ENCODE measurements at regions not wholly inside any gene's neighbourhood (a gene's known extent, or its start where the extent isn't known, plus 50 kb on each side); places are given as distances from the start of the nearest gene placed in this dataset.

DNA sequence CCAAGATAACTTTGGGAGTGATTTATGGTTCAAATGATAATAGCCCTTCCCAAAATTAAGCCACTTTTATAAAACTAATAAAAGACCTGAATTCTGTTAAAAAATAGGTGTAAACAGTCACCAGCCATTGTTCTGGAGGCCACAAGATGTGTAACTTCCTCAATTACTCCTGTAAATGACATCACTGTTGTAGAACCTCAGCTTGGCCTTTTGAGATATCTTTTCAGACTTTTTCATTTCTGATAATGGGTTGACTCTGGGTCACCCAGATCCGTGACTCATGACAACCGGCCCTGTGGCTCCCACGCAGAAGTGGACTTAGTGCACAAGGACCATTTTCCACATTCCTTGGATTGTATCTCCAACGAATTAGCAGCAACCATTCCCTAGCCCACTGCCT is 106.6 kb downstream of the DKK1 start:
- TF ChIP-seq, protein P1, sequence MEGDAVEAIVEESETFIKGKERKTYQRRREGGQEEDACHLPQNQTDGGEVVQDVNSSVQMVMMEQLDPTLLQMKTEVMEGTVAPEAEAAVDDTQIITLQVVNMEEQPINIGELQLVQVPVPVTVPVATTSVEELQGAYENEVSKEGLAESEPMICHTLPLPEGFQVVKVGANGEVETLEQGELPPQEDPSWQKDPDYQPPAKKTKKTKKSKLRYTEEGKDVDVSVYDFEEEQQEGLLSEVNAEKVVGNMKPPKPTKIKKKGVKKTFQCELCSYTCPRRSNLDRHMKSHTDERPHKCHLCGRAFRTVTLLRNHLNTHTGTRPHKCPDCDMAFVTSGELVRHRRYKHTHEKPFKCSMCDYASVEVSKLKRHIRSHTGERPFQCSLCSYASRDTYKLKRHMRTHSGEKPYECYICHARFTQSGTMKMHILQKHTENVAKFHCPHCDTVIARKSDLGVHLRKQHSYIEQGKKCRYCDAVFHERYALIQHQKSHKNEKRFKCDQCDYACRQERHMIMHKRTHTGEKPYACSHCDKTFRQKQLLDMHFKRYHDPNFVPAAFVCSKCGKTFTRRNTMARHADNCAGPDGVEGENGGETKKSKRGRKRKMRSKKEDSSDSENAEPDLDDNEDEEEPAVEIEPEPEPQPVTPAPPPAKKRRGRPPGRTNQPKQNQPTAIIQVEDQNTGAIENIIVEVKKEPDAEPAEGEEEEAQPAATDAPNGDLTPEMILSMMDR (IDR thresholded peaks at IDR 0.05; ENCODE audit: control extremely low read depth, extremely low read depth): no peak
- Histone ChIP-seq H3K9me3 (ENCODE audit: control insufficient read depth in 4 of 4, insufficient read depth in 3 of 4, low read length in 3 of 4) (no peaks in the 10 kb centered on the region), H3K36me3 (ENCODE audit: control insufficient read depth in 4 of 4, insufficient read depth in 4 of 4, low read length in 4 of 4) (no peaks in the 10 kb centered on the region), H3K27ac (ENCODE audit: low read depth in 1 of 2, low read length in 1 of 2) (no peak overlapping the region), H3K27me3 (ENCODE audit: control insufficient read depth in 3 of 3, insufficient read depth in 3 of 3, low read length in 2 of 3) (no peaks in the 10 kb centered on the region), H3K4me1 (ENCODE audit: control insufficient read depth in 5 of 5, insufficient read depth in 5 of 5, low read length in 5 of 5) (no peaks in the 10 kb centered on the region), H3K4me3 (no peak overlapping the region), H3K9ac (ENCODE audit: insufficient read depth in 1 of 2, low read length in 2 of 2) (no peak overlapping the region)
- DNase-seq (no peak), ATAC-seq (ENCODE audit: insufficient read depth, low FRiP score) (no peak)
- WGBS, 2 donors: 73 to 92% methylated on average over 4 of the region's 4 CpGs

GRCh38 chr10:52423369-52423768 is 109.3 kb downstream of the DKK1 start:
- H3K36me3 ChIP-seq (ENCODE audit: control insufficient read depth in 4 of 4, insufficient read depth in 4 of 4, low read length in 4 of 4): no peaks in the 10 kb centered on the region
- no peak overlapping the region for H3K27ac ChIP-seq (ENCODE audit: low read depth in 1 of 2, low read length in 1 of 2)
- no peak for DNase-seq
- no peak for ATAC-seq (ENCODE audit: insufficient read depth, low FRiP score)
- no peak overlapping the region for H3K4me3 ChIP-seq
- TF ChIP-seq, protein P1 (IDR thresholded peaks at IDR 0.05; ENCODE audit: control extremely low read depth, extremely low read depth): no peak
- H3K9ac ChIP-seq (ENCODE audit: insufficient read depth in 1 of 2, low read length in 2 of 2): no peak overlapping the region
- no peaks in the 10 kb centered on the region for H3K9me3 ChIP-seq (ENCODE audit: control insufficient read depth in 4 of 4, insufficient read depth in 3 of 4, low read length in 3 of 4)
- no peaks in the 10 kb centered on the region for H3K27me3 ChIP-seq (ENCODE audit: control insufficient read depth in 3 of 3, insufficient read depth in 3 of 3, low read length in 2 of 3)
- H3K4me1 ChIP-seq (ENCODE audit: control insufficient read depth in 5 of 5, insufficient read depth in 5 of 5, low read length in 5 of 5): no peaks in the 10 kb centered on the region
- 87 to 88% methylated on average over 4 of the region's 4 CpGs for WGBS, 2 donors

DNA sequence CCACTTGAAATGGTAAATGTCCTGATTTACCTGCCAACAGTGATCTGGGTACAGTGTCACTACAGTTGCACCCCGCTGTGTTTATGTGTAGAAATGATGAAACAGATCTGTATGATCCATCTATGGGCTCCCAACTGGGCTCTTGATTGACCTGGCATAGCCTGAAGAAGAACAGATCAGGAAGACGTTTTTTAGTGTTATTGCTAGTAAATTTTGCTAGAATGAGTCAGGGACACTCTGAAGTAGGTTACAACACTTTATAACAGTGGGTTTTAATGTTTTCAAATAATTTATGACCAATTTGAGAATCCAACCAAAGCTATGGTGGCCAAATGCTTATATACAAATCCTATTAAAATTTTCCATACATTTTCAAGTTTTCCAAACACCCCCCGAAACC is 110.3 kb downstream of the DKK1 start:
- 76% methylated on average over 3 of the region's 3 CpGs for WGBS, 2 donors
- H3K9me3 ChIP-seq (ENCODE audit: control insufficient read depth in 4 of 4, insufficient read depth in 3 of 4, low read length in 3 of 4): no peaks in the 10 kb centered on the region
- TF ChIP-seq, protein P1 (IDR thresholded peaks at IDR 0.05; ENCODE audit: control extremely low read depth, extremely low read depth): no peak
- no peaks in the 10 kb centered on the region for H3K27me3 ChIP-seq (ENCODE audit: control insufficient read depth in 3 of 3, insufficient read depth in 3 of 3, low read length in 2 of 3)
- H3K9ac ChIP-seq (ENCODE audit: insufficient read depth in 1 of 2, low read length in 2 of 2): no peak overlapping the region
- no peak for ATAC-seq (ENCODE audit: insufficient read depth, low FRiP score)
- H3K27ac ChIP-seq (ENCODE audit: low read depth in 1 of 2, low read length in 1 of 2): no peak overlapping the region
- no peak overlapping the region for H3K4me3 ChIP-seq
- H3K4me1 ChIP-seq (ENCODE audit: control insufficient read depth in 5 of 5, insufficient read depth in 5 of 5, low read length in 5 of 5): no peaks in the 10 kb centered on the region
- DNase-seq: no peak
- no peaks in the 10 kb centered on the region for H3K36me3 ChIP-seq (ENCODE audit: control insufficient read depth in 4 of 4, insufficient read depth in 4 of 4, low read length in 4 of 4)

GRCh38 chr10:52434734-52435133 is 120.7 kb downstream of the DKK1 start:
- TF ChIP-seq, protein P1 (IDR thresholded peaks at IDR 0.05; ENCODE audit: control extremely low read depth, extremely low read depth): no peak
- WGBS, 2 donors: 93 to 96% methylated on average over 11 of the region's 11 CpGs
- ATAC-seq (ENCODE audit: insufficient read depth, low FRiP score) (no peak), DNase-seq (no peak)
- no peaks in the 10 kb centered on the region for H3K9me3 ChIP-seq (ENCODE audit: control insufficient read depth in 4 of 4, insufficient read depth in 3 of 4, low read length in 3 of 4)
- no peak overlapping the region for H3K9ac ChIP-seq (ENCODE audit: insufficient read depth in 1 of 2, low read length in 2 of 2)
- H3K4me3 ChIP-seq: no peak overlapping the region
- no peak overlapping the region for H3K27ac ChIP-seq (ENCODE audit: low read depth in 1 of 2, low read length in 1 of 2)
- H3K36me3 ChIP-seq (ENCODE audit: control insufficient read depth in 4 of 4, insufficient read depth in 4 of 4, low read length in 4 of 4): no peaks in the 10 kb centered on the region
- H3K4me1 ChIP-seq (ENCODE audit: control insufficient read depth in 5 of 5, insufficient read depth in 5 of 5, low read length in 5 of 5): no peaks in the 10 kb centered on the region
- no peaks in the 10 kb centered on the region for H3K27me3 ChIP-seq (ENCODE audit: control insufficient read depth in 3 of 3, insufficient read depth in 3 of 3, low read length in 2 of 3)

Measured in lung (tissue), 11 donors.